ENCODE measurements at regions not wholly inside any gene's neighbourhood (a gene's known extent, or its start where the extent isn't known, plus 50 kb on each side); places are given as distances from the start of the nearest gene placed in this dataset.
A peak's percentile ranks its signal among the peaks of the same experiment; 100 is the strongest.

GRCh38 chr4:45776146-45776545 is 347.7 kb downstream of the GABRG1 start:
- Histone ChIP-seq H3K4me3 (no peak overlapping the region), H3K27me3 (no peaks in the 10 kb centered on the region), H3K36me3 (no peaks in the 10 kb centered on the region), H3K9me3 (peaks cover 0 to 5% of the 10 kb centered on the region in 2 donors), H3K4me1 (no peaks in the 10 kb centered on the region), H3K27ac (no peak overlapping the region)
- DNase-seq (no peak), ATAC-seq (no peak)
- TF ChIP-seq CTCF (IDR thresholded peaks at IDR 0.05) = no peak
- intact Hi-C loops (cut with DNase I) = no loop called here

- Histone ChIP-seq H3K4me3 (no peak overlapping the region), H3K36me3 (no peaks in the 10 kb centered on the region), H3K4me1 (no peaks in the 10 kb centered on the region), H3K27ac (no peak overlapping the region), H3K9me3 (peaks cover 0 to 2% of the 10 kb centered on the region in 2 donors), H3K27me3 (no peaks in the 10 kb centered on the region)
- no peak for TF ChIP-seq CTCF (IDR thresholded peaks at IDR 0.05)
- intact Hi-C loops (cut with DNase I) = no loop called here
- ATAC-seq (no peak), DNase-seq (no peak)
These were observed 352.9 kb downstream of the GABRG1 start for GRCh38 chr4:45770958-45771357.

GRCh38 chr4:45765521-45765920 is 358.3 kb downstream of the GABRG1 start:
- intact Hi-C loops (cut with DNase I) = no loop called here
- Histone ChIP-seq H3K36me3 (no peaks in the 10 kb centered on the region), H3K27me3 (no peaks in the 10 kb centered on the region), H3K27ac (no peak overlapping the region), H3K4me1 (no peaks in the 10 kb centered on the region), H3K9me3 (peaks cover 0 to 14% of the 10 kb centered on the region in 2 donors), H3K4me3 (no peak overlapping the region)
- DNase-seq (no peak), ATAC-seq (no peak)
- TF ChIP-seq CTCF (IDR thresholded peaks at IDR 0.05) = no peak

GRCh38 chr4:45751877-45752530 is 371.9 kb downstream of the GABRG1 start:
- no peaks in the 10 kb centered on the region for H3K36me3 ChIP-seq
- DNase-seq = no peak
- H3K4me3 ChIP-seq = no peak overlapping the region
- ATAC-seq = peak; percentile 77
- no peak overlapping the region for H3K27ac ChIP-seq
- intact Hi-C loops (cut with DNase I) = no loop called here
- TF ChIP-seq CTCF (IDR thresholded peaks at IDR 0.05) = no peak
- H3K9me3 ChIP-seq = no peaks in the 10 kb centered on the region
- no peaks in the 10 kb centered on the region for H3K4me1 ChIP-seq
- no peaks in the 10 kb centered on the region for H3K27me3 ChIP-seq

- DNase-seq (no peak), ATAC-seq (no peak)
- H3K27me3 ChIP-seq = no peaks in the 10 kb centered on the region
- H3K4me3 ChIP-seq = no peak overlapping the region
- TF ChIP-seq CTCF (IDR thresholded peaks at IDR 0.05) = no peak
- no peaks in the 10 kb centered on the region for H3K9me3 ChIP-seq
- H3K4me1 ChIP-seq = no peaks in the 10 kb centered on the region
- no peak overlapping the region for H3K27ac ChIP-seq
- no peaks in the 10 kb centered on the region for H3K36me3 ChIP-seq
- intact Hi-C loops (cut with DNase I) = no loop called here
These were observed 373.1 kb downstream of the GABRG1 start for GRCh38 chr4:45750721-45751120.

Data from left lung (tissue), 4 donors.